ENCODE measurements at regions not wholly inside any gene's neighbourhood (a gene's known extent, or its start where the extent isn't known, plus 50 kb on each side); places are given as distances from the start of the nearest gene placed in this dataset.

- Histone ChIP-seq H3K4me1 (ENCODE audit: control insufficient read depth in 1 of 2, insufficient read depth in 2 of 2, low read length in 2 of 2) (peaks cover 29 to 66% of the 10 kb centered on the region in 2 experiments), H4K20me1 (ENCODE audit: insufficient read depth) (no peaks in the 10 kb centered on the region), H3K4me3 (replicated peaks in 1 of 2; ENCODE audit: low read depth in 1 of 2, low read length in 2 of 2) (no peak overlapping the region), H3K9me3 (ENCODE audit: control insufficient read depth in 1 of 2, insufficient read depth in 1 of 2, low read depth in 1 of 2, low read length in 2 of 2) (no peaks in the 10 kb centered on the region), H3K79me2 (ENCODE audit: insufficient read depth, low read length) (no peaks in the 10 kb centered on the region), H3K27me3 (ENCODE audit: insufficient read depth, low read length) (no peaks in the 10 kb centered on the region), H3K9ac (ENCODE audit: low read length) (no peak overlapping the region), H3K27ac (ENCODE audit: low read depth, low read length) (no peak overlapping the region), H3K4me2 (ENCODE audit: low read length) (no peak overlapping the region), H2AFZ (ENCODE audit: low read depth, low read length, poor library complexity, severe bottlenecking) (peak overlapping the region; percentile 29), H3K9me2 (ENCODE audit: insufficient read depth) (no peaks in the 10 kb centered on the region), H3K36me3 (ENCODE audit: control insufficient read depth in 1 of 2, insufficient read depth in 2 of 2, low read length in 2 of 2) (no peaks in the 10 kb centered on the region)
- ChIA-PET CTCF (interaction anchor here (1.0 to 5.6 kb wide), 4 partner anchors 8 to 180 kb away, joined by 3 to 34 read pairs (median 20); no protein-coding TSS in a partner anchor), RAD21 (ENCODE audit: low non-redundant PET in 1 of 2, low total read pairs in 2 of 2, uncharacterized antibody in 2 of 2, unreplicated experiment in 2 of 2) (no interaction called here), POLR2A (interaction anchor here (1.7 to 4.6 kb wide), 3 partner anchors 8 to 124 kb away, joined by 4 to 32 read pairs (median 7); partner anchors contain the start of gene CSNK1A1)
- DNase-seq (ENCODE audit: low read depth, low spot score), result no peak
- BruUV-seq (replicated peaks), result no TSS peak
- intact Hi-C loops (cut with micrococcal nuclease), result no loop called here
- TF ChIP-seq EGR1 (IDR thresholded peaks at IDR 0.05; ENCODE audit: low read depth) (no peak), FOSL1 (IDR thresholded peaks at IDR 0.05; ENCODE audit: low read depth) (no peak), REST (IDR thresholded peaks at IDR 0.05; ENCODE audit: low read depth) (no peak), TCF7L2 (IDR thresholded peaks at IDR 0.05; ENCODE audit: borderline replicate concordance, extremely low read depth, insufficient read depth, insufficient read length) (no peak), JUND (IDR thresholded peaks at IDR 0.05) (no peak), POLR2AphosphoS5 (IDR thresholded peaks at IDR 0.05; ENCODE audit: low read depth, low read length) (no peak), CTCF (IDR thresholded peaks at IDR 0.05 in 2 of 3, conservative IDR thresholded peaks at IDR 0.05 in 1 of 3; ENCODE audit: borderline replicate concordance in 1 of 3, insufficient read depth in 1 of 3, low read depth in 2 of 3, low read length in 2 of 3) (no peak), ZFX (IDR thresholded peaks at IDR 0.05) (no peak), EZH2 (IDR thresholded peaks at IDR 0.05) (no peak), CEBPB (IDR thresholded peaks at IDR 0.05; ENCODE audit: low read depth) (no peak), ZNF274 (IDR thresholded peaks at IDR 0.05; ENCODE audit: low read depth, low read length) (no peak)
- no peak for ATAC-seq
Observed at GRCh38 chr5:149438281-149438680, 59.2 kb upstream of the IL17B start.

Data from HCT116 (cell line).